ENCODE measurements at regions not wholly inside any gene's neighbourhood (a gene's known extent, or its start where the extent isn't known, plus 50 kb on each side); places are given as distances from the start of the nearest gene placed in this dataset.

- TF ChIP-seq CTCF (IDR thresholded peaks at IDR 0.05; ENCODE audit: insufficient read depth, low read depth, low read length) (no peak), EZH2 (IDR thresholded peaks at IDR 0.05; ENCODE audit: insufficient read depth, low read length) (no peak)
These were observed 106.6 kb upstream of the ACTRT2 start for GRCh38 chr1:2914702-2915101.
